Neural progenitor cell (in vitro differentiated cells): ENCODE measurements at regions not wholly inside any gene's neighbourhood (a gene's known extent, or its start where the extent isn't known, plus 50 kb on each side); places are given as distances from the start of the nearest gene placed in this dataset.

Source experiments
- CTCF ChIP-seq: fragments of 200-600 bp; sonication (generic); IDR thresholded peaks from 2 replicates; pipeline ENCODE4 v1.5.1; 2017; ENCODE audit warnings: antibody characterized with exemption, mild to moderate bottlenecking
- EZH2 ChIP-seq: fragments of 200-600 bp; sonication (generic); IDR thresholded peaks from 2 replicates; pipeline ENCODE4 v1.6.1; 2017; ENCODE audit warnings: antibody characterized with exemption, mild to moderate bottlenecking, moderate library complexity

GRCh38 chr18:25497151-25497794 is 145.3 kb upstream of the ZNF521 start:
- TF ChIP-seq CTCF (no peak), EZH2 (no peak)
